HG02571 (cell line): ENCODE measurements at regions not wholly inside any gene's neighbourhood (a gene's known extent, or its start where the extent isn't known, plus 50 kb on each side); places are given as distances from the start of the nearest gene placed in this dataset.

Experiments used
- ATAC-seq: cut with Tn5 transposase; IDR thresholded peaks from one replicate; pipeline ENCODE4 v1.9.1; 2021; ENCODE audit warnings: mild to moderate bottlenecking, moderate library complexity; ENCODE audit not compliant: unreplicated experiment

- no peak for ATAC-seq
Observed at GRCh38 chr15:93497291-93497690, 408.3 kb upstream of the RGMA start.

GRCh38 chr15:93496888-93497287 is 407.9 kb upstream of the RGMA start:
- no peak for ATAC-seq

- no peak for ATAC-seq
Observed at GRCh38 chr15:93495799-93496637, 407.0 kb upstream of the RGMA start.

GRCh38 chr15:93493172-93493571 is 404.2 kb upstream of the RGMA start:
- ATAC-seq = no peak

- no peak for ATAC-seq
Observed at GRCh38 chr15:93491291-93491690, 402.3 kb upstream of the RGMA start.

- no peak for ATAC-seq
Observed at GRCh38 chr15:93488296-93488713, 399.3 kb upstream of the RGMA start.

- ATAC-seq = no peak
Observed at GRCh38 chr15:93486407-93487117, 397.6 kb upstream of the RGMA start.

- ATAC-seq = no peak
Observed at GRCh38 chr15:93485438-93486327, 396.7 kb upstream of the RGMA start.

- no peak for ATAC-seq
Observed at GRCh38 chr15:93483923-93484322, 394.9 kb upstream of the RGMA start.

GRCh38 chr15:93482731-93483130 is 393.7 kb upstream of the RGMA start:
- no peak for ATAC-seq

GRCh38 chr15:93479715-93480114 is 390.7 kb upstream of the RGMA start:
- no peak for ATAC-seq

- ATAC-seq = no peak
Observed at GRCh38 chr15:93478947-93479346, 389.9 kb upstream of the RGMA start.

- ATAC-seq = no peak
Observed at GRCh38 chr15:93477721-93478120, 388.7 kb upstream of the RGMA start.

- no peak for ATAC-seq
Observed at GRCh38 chr15:93477188-93477587, 388.2 kb upstream of the RGMA start.

GRCh38 chr15:93476491-93477177 is 387.6 kb upstream of the RGMA start:
- ATAC-seq = no peak

GRCh38 chr15:93474728-93475127 is 385.7 kb upstream of the RGMA start:
- no peak for ATAC-seq

GRCh38 chr15:93469994-93470393 is 381.0 kb upstream of the RGMA start:
- no peak for ATAC-seq

- ATAC-seq = no peak
Observed at GRCh38 chr15:93467337-93467736, 378.3 kb upstream of the RGMA start.

- ATAC-seq = no peak
Observed at GRCh38 chr15:93466380-93466779, 377.4 kb upstream of the RGMA start.

- ATAC-seq = no peak
Observed at GRCh38 chr15:93462690-93463089, 373.7 kb upstream of the RGMA start.

GRCh38 chr15:93460717-93461116 is 371.7 kb upstream of the RGMA start:
- no peak for ATAC-seq
